ENCODE measurements at regions not wholly inside any gene's neighbourhood (a gene's known extent, or its start where the extent isn't known, plus 50 kb on each side); places are given as distances from the start of the nearest gene placed in this dataset.

DNA sequence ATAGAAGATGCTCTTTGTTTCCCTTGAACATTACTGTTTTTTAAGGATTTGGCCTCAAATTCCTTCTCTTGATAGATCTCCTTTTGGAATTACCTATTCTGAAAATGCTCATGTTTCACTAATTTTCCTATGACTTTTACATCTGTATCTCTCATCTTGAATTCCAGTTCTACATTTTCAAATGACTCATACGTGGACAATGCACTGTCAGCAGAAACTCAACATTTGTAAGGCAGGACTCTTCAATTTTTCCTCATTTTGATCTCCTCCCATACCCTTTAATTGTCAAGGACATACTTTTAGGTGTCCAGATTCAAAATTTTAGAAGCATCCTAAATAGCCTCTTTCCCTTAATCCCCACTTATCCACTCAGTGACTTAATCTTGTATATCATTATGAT is 341.0 kb upstream of the RASGRP1 start:
- Histone ChIP-seq H3K9ac (ENCODE audit: low read length) (no peak overlapping the region), H3K36me3 (replicated peaks; ENCODE audit: low read depth, low read length) (no peaks in the 10 kb centered on the region), H3K4me3 (ENCODE audit: low read length) (no peak overlapping the region), H2AFZ (ENCODE audit: low read depth, low read length) (no peak overlapping the region), H3K4me2 (ENCODE audit: low read length) (no peak overlapping the region), H3K27me3 (ENCODE audit: low read depth, low read length) (no peaks in the 10 kb centered on the region), H3K4me1 (ENCODE audit: low read length) (no peaks in the 10 kb centered on the region), H4K20me1 (ENCODE audit: insufficient read depth, low read length) (no peaks in the 10 kb centered on the region), H3K79me2 (ENCODE audit: low read length) (no peaks in the 10 kb centered on the region), H3K9me3 (ENCODE audit: insufficient read depth, low read length) (no peaks in the 10 kb centered on the region), H3K27ac (ENCODE audit: low read length) (no peak overlapping the region)
- TF ChIP-seq EZH2phosphoT487 (IDR thresholded peaks at IDR 0.05; ENCODE audit: low read depth) (no peak), CTCF (IDR thresholded peaks at IDR 0.05; ENCODE audit: low read depth, low read length) (no peak)

DNA sequence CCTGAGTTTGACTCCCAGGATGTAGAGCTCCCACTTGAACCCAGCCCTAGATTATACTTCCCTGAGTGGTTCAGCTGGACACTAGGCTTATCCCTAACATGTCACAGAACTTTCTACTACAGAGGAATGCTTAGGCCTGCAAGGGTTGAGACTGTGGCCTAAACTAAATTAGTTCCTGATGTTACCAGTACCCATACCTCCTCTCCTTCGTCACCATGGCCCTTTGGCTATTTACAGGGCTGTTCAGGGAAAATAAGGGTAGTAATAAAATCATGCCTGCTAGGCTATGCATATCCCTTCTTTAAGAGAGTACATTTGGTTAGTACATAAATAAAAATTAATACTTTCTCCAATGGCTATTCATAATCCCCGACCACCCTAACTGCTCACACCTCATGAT is 356.4 kb upstream of the RASGRP1 start:
- H3K27ac ChIP-seq (ENCODE audit: low read length): no peak overlapping the region
- no peak overlapping the region for H3K4me2 ChIP-seq (ENCODE audit: low read length)
- H2AFZ ChIP-seq (ENCODE audit: low read depth, low read length): no peak overlapping the region
- no peak overlapping the region for H3K9ac ChIP-seq (ENCODE audit: low read length)
- no peak overlapping the region for H3K4me3 ChIP-seq (ENCODE audit: low read length)
- H3K36me3 ChIP-seq (replicated peaks; ENCODE audit: low read depth, low read length): no peaks in the 10 kb centered on the region
- TF ChIP-seq CTCF (IDR thresholded peaks at IDR 0.05; ENCODE audit: low read depth, low read length): no peak
- TF ChIP-seq EZH2phosphoT487 (IDR thresholded peaks at IDR 0.05; ENCODE audit: low read depth): no peak
- no peaks in the 10 kb centered on the region for H3K27me3 ChIP-seq (ENCODE audit: low read depth, low read length)
- no peaks in the 10 kb centered on the region for H3K9me3 ChIP-seq (ENCODE audit: insufficient read depth, low read length)
- H3K79me2 ChIP-seq (ENCODE audit: low read length): no peaks in the 10 kb centered on the region
- H3K4me1 ChIP-seq (ENCODE audit: low read length): no peaks in the 10 kb centered on the region
- no peaks in the 10 kb centered on the region for H4K20me1 ChIP-seq (ENCODE audit: insufficient read depth, low read length)

DNA sequence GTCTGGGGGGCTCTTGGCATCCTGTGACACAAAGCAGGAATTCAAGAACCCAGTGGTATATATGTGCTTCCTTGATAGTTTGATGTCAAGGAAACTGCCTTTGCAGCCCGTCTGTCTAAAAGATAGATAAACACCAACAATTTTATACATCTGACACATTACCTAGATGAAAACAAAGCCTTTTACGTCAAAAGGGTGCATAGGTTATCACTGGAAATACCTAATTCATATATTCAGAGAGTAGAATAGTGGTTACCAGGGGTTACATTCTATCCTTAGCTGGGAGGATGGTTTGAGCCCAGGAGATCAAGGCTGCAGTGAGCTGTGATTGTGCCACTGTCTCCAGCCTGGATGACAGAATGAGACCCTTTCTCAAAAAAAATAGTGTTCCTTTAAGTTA is 356.9 kb upstream of the RASGRP1 start:
- no peaks in the 10 kb centered on the region for H3K4me1 ChIP-seq (ENCODE audit: low read length)
- H3K27me3 ChIP-seq (ENCODE audit: low read depth, low read length): no peaks in the 10 kb centered on the region
- no peak overlapping the region for H3K4me2 ChIP-seq (ENCODE audit: low read length)
- no peaks in the 10 kb centered on the region for H3K79me2 ChIP-seq (ENCODE audit: low read length)
- no peaks in the 10 kb centered on the region for H3K9me3 ChIP-seq (ENCODE audit: insufficient read depth, low read length)
- H3K27ac ChIP-seq (ENCODE audit: low read length): no peak overlapping the region
- TF ChIP-seq EZH2phosphoT487 (IDR thresholded peaks at IDR 0.05; ENCODE audit: low read depth) (no peak), CTCF (IDR thresholded peaks at IDR 0.05; ENCODE audit: low read depth, low read length) (no peak)
- H2AFZ ChIP-seq (ENCODE audit: low read depth, low read length): no peak overlapping the region
- H3K36me3 ChIP-seq (replicated peaks; ENCODE audit: low read depth, low read length): no peaks in the 10 kb centered on the region
- no peak overlapping the region for H3K9ac ChIP-seq (ENCODE audit: low read length)
- no peaks in the 10 kb centered on the region for H4K20me1 ChIP-seq (ENCODE audit: insufficient read depth, low read length)
- no peak overlapping the region for H3K4me3 ChIP-seq (ENCODE audit: low read length)

DNA sequence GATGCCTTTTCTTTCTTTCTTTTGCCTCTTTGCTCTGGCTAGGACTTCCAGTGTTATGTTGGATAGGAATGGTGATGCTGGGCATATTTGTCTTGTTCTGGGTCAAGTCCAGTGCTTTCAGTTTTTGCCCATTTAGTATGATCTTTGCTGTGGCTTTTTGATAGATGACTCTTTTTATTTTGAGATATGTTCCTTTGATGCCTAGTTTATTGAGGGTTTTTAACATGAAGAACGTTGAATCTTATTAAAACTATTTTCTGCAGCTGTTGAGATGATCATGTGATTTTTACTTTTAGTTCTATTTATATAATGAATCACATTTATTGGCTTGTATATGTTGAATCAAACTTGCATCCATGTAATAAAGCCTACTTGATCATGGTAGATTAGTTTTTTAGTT is 363.8 kb upstream of the RASGRP1 start:
- Histone ChIP-seq H3K4me1 (ENCODE audit: low read length) (no peaks in the 10 kb centered on the region), H2AFZ (ENCODE audit: low read depth, low read length) (no peak overlapping the region), H3K27ac (ENCODE audit: low read length) (no peak overlapping the region), H3K4me2 (ENCODE audit: low read length) (no peak overlapping the region), H4K20me1 (ENCODE audit: insufficient read depth, low read length) (no peaks in the 10 kb centered on the region), H3K36me3 (replicated peaks; ENCODE audit: low read depth, low read length) (no peaks in the 10 kb centered on the region), H3K9me3 (ENCODE audit: insufficient read depth, low read length) (no peaks in the 10 kb centered on the region), H3K79me2 (ENCODE audit: low read length) (no peaks in the 10 kb centered on the region), H3K4me3 (ENCODE audit: low read length) (no peak overlapping the region), H3K27me3 (ENCODE audit: low read depth, low read length) (no peaks in the 10 kb centered on the region; the same call in 1 of the 2 replicates), H3K9ac (ENCODE audit: low read length) (no peak overlapping the region)
- TF ChIP-seq EZH2phosphoT487 (IDR thresholded peaks at IDR 0.05; ENCODE audit: low read depth): no peak
- TF ChIP-seq CTCF (IDR thresholded peaks at IDR 0.05; ENCODE audit: low read depth, low read length): no peak

All from OCI-LY3 (cell line).